GM11168 (cell line): ENCODE measurements at regions not wholly inside any gene's neighbourhood (a gene's known extent, or its start where the extent isn't known, plus 50 kb on each side); places are given as distances from the start of the nearest gene placed in this dataset.

Experiments used
- in situ Hi-C: fragments of 300-500 bp; cut with MboI; formaldehyde crosslinking; loops from one replicate; pipeline ENCODE4 v1.12.0; 2022; ENCODE audit warnings: low sequenced_read_pairs; ENCODE audit not compliant: unreplicated experiment

GRCh38 chr13:62292714-62293480 is 877.2 kb upstream of the PCDH20 start:
- in situ Hi-C loops: no loop called here

- in situ Hi-C loops: no loop called here
Observed at GRCh38 chr13:62290542-62290941, 874.9 kb upstream of the PCDH20 start.

GRCh38 chr13:62287764-62288163 is 872.1 kb upstream of the PCDH20 start:
- in situ Hi-C loops: no loop called here

GRCh38 chr13:62280590-62280989 is 864.9 kb upstream of the PCDH20 start:
- in situ Hi-C loops: no loop called here

- in situ Hi-C loops: no loop called here
Observed at GRCh38 chr13:62278271-62278670, 862.6 kb upstream of the PCDH20 start.

GRCh38 chr13:62251734-62252133 is 836.1 kb upstream of the PCDH20 start:
- in situ Hi-C loops: no loop called here

- in situ Hi-C loops: no loop called here
Observed at GRCh38 chr13:62250501-62251201, 835.0 kb upstream of the PCDH20 start.

- in situ Hi-C loops: no loop called here
Observed at GRCh38 chr13:62246581-62246980, 830.9 kb upstream of the PCDH20 start.

GRCh38 chr13:62243106-62243505 is 827.5 kb upstream of the PCDH20 start:
- in situ Hi-C loops: no loop called here

GRCh38 chr13:62234780-62235440 is 819.3 kb upstream of the PCDH20 start:
- in situ Hi-C loops: no loop called here

GRCh38 chr13:62210951-62211350 is 795.3 kb upstream of the PCDH20 start:
- in situ Hi-C loops: no loop called here

- in situ Hi-C loops: no loop called here
Observed at GRCh38 chr13:62209529-62209928, 793.9 kb upstream of the PCDH20 start.

GRCh38 chr13:62207388-62207787 is 791.7 kb upstream of the PCDH20 start:
- in situ Hi-C loops: no loop called here

- in situ Hi-C loops: no loop called here
Observed at GRCh38 chr13:62206165-62206564, 790.5 kb upstream of the PCDH20 start.

GRCh38 chr13:62205273-62205672 is 789.6 kb upstream of the PCDH20 start:
- in situ Hi-C loops: no loop called here

- in situ Hi-C loops: no loop called here
Observed at GRCh38 chr13:62194371-62194770, 778.7 kb upstream of the PCDH20 start.

GRCh38 chr13:62193919-62194318 is 778.3 kb upstream of the PCDH20 start:
- in situ Hi-C loops: no loop called here

GRCh38 chr13:62185631-62186255 is 770.1 kb upstream of the PCDH20 start:
- in situ Hi-C loops: no loop called here

GRCh38 chr13:62176051-62176450 is 760.4 kb upstream of the PCDH20 start:
- in situ Hi-C loops: no loop called here

GRCh38 chr13:62173958-62174357 is 758.3 kb upstream of the PCDH20 start:
- in situ Hi-C loops: no loop called here

- in situ Hi-C loops: no loop called here
Observed at GRCh38 chr13:62171697-62172096, 756.0 kb upstream of the PCDH20 start.
